GM19023 (cell line): ENCODE measurements at regions not wholly inside any gene's neighbourhood (a gene's known extent, or its start where the extent isn't known, plus 50 kb on each side); places are given as distances from the start of the nearest gene placed in this dataset.

ENCODE experiments used
- ATAC-seq: cut with Tn5 transposase; IDR thresholded peaks from one replicate; pipeline ENCODE4 v1.9.1; 2021; ENCODE audit warnings: mild to moderate bottlenecking, moderate library complexity; ENCODE audit not compliant: unreplicated experiment

DNA sequence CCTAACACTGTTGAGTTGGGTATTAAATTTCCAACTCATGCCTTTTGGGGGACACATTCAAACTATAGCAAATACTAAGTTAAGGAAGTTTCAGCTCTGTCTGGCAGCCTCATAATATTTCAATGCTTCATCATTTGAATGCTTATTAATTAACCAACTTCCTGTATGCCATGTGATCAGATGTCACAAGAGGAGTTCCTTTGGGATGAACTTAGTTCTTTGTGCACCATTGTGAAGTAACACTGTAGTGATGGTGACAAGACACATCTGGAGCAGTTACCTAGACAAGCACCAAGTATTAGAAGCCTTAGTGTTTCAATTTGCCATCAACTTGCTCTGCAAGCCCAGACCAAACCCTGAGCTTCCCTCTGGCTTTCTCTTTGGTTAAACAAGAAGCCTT is 90.7 kb upstream of the IL12B start:
- no peak for ATAC-seq

DNA sequence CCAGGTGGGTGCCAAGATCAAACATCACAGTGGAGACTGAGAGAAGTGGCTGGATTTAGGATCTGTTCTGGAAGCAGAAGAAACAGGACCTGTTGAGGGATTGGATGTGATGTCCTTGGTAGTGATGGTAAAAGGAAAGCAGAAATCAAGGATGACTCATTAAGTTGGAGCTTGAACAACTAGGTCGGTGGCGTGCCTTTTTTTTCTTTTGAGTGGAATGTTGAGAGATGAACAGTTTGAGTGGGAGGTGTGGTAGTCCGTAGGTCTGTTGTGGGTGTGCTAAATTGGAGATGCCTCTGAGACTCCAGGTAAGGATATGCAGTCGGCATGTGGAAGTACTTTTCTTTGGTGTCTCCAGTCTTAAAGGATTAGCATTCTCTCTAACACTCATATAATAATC is 92.1 kb upstream of the IL12B start:
- ATAC-seq, result no peak

DNA sequence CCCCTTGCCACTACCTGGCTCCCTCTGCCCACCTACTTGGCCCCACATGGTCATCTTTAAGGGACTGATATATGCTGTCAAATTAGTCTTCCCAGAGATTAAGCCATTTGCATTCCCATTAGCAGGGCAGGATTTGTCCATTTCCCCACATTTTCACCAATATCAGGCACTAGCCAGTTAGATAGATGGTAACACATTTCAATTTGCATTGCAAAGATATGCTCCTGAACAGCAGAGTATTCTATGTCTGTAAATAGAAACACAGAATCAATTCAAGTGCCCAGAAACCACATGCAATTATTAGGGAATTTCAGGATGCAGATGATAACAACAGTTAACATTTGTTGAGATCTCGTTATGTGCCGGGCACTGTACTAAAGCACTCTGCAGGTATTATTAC is 92.6 kb upstream of the IL12B start:
- no peak for ATAC-seq

DNA sequence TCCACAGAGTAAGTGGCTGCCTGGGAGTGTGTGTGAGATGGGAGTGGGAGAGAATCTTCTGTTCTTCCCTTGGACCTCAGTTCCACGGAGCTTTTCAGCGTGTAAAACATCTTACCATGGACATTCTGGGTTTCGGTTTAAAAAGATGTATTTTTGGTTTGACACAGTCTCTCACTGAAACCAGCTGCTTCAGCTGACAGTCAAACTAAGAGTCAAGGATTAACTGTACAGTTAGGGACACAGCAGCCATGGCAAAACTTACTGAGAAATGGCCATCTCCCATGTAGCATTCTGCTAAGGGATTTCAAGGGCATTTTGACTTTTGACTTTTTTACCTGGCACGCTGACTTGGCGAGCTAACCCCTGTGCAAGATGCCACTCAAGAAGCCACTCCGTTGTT is 93.8 kb upstream of the IL12B start:
- ATAC-seq, result no peak

DNA sequence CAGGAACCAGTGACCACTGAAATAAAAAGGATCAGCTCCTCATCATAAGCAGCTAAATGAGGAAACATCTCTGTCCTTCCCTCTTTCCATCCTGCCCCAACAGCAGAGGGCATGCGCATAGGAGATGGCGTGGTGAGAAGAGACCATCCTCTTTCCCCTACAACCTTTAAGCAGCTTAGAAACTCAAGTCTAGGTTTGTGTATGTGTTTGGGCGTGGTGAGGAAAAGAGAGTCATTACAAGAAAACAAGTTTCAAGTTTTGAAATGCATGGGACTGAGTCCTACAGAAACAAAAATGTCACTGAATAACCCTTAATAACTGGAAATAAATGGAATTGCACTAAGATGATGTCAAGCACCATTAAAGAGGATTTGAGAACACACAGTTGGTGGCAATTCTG is 96.4 kb upstream of the IL12B start:
- ATAC-seq, result no peak

DNA sequence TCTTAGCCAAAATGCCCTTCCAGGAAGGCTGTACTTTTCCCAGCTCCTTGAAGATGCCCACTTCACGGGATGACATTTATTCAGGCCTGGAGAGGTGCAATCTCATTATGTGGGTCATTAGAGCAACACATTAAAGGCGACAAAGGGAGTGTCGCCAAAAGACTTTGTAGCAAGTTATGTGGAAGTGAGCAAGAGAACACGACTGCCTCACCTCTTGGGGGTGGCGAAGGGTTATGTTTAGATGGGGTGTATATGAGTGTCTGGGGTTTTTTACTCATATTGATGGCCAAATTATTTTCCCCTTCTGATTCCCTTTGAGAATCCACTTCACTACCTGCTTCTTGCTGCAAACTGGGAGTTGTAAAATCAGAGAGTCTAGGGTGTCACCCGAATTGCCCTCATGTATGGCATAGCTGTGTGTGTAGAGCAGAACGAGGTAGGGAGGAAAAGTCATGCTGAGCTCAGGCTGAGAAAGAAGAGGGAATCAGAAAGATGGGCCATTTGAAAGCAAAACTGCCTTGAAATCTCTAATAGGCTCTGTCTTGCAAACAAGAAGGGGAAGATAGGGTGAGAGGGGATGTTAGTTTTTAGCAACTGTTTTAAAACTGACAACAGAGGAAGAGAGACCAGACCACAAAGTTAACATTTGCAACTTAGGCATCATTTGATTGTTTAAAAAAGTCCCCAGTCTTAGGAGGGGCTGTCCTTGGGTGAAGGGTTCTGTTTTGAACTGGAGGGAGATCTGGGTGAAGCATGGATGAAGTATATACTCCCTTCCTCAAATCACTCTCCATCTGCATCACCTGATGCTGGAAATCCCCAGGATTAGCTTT is 97.1 kb upstream of the IL12B start:
- ATAC-seq, result peak; percentile 74

DNA sequence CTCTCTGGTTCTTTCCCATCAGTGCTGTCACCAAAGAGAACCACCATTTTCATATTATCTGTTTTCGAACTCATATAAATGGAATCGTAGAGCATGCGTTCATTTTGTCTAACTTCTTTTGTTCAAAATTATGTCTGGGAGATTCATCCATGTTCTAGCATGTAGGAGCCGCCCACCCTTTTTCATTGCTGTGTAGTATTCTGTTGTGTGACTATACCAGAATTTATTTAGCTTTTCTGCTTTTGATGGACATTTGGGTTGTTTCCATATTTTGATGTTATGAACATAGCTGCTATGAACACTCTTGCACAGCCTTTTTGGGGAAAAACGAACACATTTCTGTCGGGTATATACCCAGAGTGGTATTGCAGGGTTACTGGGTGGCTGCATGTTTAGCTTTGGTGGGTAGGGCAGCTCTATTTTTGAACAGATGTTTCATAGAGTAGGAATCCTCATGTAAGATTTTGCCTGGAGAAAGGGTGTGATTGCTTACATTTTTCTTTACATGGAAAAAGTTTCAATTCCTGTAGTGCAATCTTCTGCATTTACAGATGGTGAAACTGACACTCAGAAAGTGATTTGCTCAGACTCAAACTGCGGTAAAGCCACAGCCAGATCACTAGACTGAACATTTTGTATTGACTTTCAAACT is 100.2 kb upstream of the IL12B start:
- no peak for ATAC-seq

DNA sequence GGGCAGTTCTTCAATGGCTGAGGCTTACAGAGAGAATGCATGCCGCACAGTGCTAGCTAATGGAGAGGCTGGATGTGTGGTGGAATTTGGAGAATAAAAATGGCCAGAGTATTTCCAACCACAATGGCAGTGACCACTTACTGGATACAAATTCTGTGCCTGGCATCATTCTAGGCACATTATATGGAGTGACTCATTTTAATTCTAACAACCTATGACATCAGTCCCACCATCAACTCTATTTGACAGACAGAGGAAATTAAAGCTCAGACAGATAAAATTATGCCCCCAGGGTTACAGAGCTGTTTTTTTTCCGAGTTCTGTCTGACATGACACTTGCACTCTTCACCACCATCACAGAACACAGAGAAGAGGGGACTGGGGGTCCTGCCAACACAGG is 105.6 kb upstream of the IL12B start:
- no peak for ATAC-seq

DNA sequence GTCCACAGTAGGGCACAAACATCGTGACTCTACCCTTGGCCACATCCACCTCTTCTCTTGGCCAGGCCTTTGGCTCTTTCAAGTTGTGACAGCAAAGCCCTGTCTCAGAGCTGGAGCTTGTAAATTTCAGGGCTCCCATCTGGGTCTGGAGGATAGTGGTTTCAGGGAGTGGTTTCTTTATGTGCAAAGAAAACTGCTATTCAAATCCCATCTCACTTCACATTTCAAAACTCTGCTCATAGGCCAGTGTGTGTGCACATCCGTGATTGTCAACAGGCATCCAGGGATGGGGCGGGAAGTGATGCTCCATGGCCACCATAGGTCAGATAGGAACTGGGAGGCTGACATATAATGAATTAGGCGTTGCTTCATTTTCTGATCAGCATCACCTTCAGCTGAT is 107.8 kb upstream of the IL12B start:
- ATAC-seq, result no peak

DNA sequence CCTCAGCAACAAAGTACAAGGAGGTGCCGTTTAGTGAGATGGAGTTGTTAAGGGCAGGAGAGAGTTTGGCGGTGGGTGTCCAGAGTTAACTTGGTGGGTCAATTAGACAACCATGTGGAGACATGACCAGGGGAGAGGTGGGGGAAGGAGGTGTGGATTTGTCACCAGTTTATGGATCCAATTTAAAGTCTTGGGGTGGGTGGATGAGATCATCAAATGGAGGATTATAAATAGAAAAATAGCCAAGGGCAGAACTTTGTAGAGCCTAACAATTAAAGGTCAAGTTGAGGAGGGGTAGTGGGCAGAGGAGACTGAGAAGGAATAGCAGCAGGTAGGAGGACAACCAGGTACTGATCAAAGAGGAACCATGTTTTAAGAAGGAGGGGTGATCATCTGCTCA is 108.7 kb upstream of the IL12B start:
- ATAC-seq, result no peak

DNA sequence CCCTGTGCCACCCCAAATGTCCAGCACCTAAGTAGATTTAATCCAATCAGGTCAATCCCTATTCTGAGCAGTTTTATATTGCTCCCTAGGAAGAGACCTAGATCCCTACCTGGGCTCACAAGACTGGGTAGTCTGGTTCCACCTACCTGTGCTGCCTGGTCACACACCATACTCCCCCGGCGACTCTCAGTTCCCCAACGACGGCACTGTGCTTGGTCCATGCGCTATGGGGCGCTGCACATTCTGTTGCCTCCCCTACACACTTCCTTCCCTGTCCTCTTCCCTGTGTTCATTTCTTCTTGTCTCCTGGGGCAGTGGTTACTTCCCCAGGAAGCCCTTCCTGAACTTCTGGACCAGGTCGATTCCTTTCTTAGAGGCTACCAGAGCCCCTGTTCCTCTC is 109.9 kb upstream of the IL12B start:
- ATAC-seq, result peak; percentile 57

DNA sequence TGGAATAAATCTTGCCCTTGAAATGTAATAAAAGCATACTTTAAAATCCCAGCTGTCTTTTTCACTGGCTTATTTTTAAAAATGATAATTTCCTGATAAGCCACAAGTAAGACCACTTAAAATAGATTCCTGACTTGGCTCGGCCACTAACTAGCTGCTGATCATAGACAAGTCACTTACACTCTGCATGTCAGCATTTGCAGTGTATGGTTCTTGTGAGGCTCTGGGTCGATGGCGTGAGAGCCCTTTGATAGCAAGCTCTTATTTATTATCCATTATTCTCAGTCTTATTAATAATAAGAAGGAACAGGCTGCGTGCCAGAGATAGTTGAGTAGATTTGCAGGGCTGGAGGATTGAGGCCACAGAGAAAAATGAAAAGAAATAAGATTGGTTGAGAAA is 110.7 kb upstream of the IL12B start:
- no peak for ATAC-seq

DNA sequence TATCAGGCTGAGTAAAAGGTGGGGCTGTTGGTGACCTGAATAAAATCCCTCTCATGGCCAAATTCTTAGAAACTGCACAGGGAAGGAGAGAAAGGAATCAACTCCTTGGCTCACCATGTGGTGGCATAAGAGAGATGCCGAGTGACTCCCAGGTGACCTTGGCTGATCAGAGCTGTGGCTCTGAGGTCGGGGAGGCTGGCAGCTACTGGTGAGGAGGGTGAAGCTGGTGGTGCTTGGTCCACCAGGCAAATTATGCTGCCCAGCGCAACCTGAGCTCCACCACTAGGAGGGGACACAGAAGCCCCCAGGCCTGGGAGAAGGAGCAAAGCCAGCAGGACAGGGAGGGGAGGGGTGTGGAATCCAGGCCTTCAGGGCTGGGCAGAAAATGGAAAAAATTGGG is 111.2 kb upstream of the IL12B start:
- no peak for ATAC-seq

DNA sequence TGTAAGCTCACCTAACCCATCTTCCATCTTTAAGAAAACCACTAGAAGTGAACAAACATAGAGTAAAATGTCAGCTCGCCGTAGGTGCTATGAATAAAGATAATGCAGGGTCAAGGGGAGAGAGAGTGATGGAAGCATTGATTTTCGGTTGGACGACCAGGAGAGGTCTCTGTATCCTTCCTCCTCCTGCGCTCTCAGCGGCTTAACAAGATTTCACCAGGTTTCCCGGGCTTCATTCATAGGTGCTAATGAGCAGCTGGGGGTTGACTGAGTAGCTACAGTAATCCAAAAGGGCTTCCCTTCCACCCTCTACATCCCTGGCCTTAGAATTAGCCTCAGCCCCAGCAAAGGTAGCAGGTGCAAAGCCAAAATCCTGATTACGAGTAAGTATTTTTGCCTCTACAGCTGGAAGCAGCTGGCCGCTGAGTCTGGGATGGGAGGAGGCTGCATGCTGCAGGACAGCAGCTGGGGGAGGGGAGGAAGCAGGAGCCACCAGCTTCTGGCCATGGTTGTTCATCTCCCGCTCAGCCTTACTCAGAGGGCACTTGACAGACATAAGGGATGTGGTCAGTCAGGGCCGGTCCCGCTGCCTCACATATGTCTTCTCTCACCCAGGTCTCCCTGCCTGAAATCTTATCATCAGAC is 112.0 kb upstream of the IL12B start:
- no peak for ATAC-seq

DNA sequence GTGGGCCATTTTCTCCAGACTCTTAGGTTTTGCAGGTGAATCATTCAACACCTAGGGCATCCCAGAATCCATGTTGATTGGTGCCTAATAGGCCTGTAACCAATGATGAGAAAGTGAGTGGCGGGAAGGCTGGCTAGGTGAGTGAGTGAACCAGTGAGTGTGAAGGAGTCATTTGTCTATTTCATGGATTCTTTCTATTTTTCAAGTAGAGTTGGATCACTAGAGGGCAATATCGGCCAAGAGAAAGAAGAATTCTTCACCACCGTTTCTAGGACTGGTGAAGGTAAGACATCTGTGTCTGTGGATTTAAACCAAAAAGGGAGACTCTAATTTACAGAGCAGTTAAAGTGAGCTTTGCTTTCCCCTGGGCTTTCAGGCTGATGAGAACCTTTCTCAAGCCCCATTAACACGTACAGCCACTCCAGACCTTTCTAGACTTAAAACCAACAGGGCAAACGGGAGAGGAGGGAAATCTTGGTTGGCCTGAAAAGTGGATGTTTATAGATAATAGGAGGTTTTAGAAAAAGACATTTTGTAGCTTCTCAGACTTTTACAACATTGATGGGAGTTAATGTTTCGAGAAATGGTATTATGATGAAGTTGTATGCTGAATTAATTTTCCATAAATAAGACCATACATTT is 114.3 kb upstream of the IL12B start:
- ATAC-seq, result no peak

DNA sequence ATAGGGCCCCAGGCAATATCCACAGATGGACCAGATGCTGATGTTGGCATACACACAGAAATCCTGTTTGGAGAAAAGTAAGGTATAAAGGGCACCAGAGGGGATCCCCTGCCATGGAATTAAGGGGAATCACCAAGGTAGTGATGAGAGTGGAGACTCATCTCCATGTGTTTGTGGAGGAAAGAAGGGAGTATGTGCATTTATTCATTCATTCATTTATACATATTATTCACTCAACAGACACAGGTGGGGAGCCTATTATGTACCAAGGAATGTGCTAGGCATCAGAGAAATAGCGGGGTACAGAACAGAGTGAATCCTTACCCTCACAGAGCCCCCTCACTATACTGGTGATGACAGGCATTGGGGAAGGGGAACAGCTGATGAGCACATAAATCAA is 116.8 kb upstream of the IL12B start:
- no peak for ATAC-seq

DNA sequence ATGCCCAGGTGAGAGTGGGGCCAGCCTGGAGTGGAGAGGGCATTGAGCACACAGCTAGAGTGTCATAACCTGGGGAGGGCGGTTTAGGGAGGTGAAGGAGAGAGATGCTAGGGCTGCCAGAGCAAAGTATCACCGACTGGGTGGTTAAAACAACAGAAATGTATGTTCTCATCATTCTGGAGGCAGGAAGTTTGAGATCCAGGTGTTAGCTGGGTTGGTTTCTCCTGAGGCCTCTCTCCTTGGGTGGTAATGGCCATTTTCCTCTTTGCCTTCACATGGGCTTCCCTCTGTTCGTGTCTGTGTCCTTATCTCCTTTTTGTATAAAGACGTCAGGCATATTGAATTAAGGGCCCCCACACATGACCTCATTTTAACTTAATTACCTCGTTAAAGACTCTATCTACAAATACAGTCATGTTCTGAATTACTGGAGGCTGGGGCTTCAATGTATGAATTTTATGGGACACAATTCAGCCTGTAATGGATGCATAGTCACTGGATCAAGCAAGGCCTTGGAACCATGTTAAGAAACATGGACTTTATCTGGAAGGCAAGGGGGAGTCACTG is 118.6 kb upstream of the IL12B start:
- ATAC-seq, result no peak

DNA sequence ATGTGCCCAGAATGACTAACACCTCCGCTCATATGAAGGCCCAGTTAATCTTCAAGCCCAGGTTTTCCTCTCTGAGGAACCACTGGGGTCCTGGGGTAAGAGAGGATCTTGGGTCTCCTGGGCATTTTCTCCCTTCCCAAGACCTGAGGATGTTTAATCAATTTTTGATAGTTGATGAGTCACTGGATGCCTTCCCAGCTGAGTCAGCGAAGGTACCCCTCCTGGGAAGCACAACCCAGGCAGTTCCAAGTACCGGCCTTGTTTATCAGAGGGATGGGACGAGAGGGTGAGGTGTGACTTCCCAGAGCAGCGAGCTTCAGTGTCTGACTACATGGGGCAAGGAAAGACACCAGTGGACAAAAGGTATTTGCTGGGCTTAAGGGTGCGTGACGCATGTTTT is 119.6 kb upstream of the IL12B start:
- no peak for ATAC-seq

DNA sequence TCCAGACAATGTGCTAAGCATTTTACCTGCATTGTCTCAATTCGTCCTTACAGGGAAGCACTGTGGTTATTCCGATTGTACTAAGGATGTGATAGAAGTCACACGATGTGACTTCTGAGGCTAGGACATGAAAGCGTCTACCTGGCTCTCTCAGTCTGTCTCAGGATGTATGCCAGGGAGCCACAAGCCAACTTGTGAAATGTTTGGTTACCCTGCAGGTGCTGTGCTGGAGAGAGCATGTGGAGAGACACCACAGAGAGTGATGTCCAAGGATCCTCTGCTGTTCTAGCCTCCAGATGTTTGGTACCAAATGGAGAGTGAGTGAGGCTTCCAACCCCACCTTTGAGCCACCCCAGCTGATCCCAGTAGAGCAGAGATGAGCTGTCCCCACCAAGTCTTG is 120.1 kb upstream of the IL12B start:
- ATAC-seq, result no peak

DNA sequence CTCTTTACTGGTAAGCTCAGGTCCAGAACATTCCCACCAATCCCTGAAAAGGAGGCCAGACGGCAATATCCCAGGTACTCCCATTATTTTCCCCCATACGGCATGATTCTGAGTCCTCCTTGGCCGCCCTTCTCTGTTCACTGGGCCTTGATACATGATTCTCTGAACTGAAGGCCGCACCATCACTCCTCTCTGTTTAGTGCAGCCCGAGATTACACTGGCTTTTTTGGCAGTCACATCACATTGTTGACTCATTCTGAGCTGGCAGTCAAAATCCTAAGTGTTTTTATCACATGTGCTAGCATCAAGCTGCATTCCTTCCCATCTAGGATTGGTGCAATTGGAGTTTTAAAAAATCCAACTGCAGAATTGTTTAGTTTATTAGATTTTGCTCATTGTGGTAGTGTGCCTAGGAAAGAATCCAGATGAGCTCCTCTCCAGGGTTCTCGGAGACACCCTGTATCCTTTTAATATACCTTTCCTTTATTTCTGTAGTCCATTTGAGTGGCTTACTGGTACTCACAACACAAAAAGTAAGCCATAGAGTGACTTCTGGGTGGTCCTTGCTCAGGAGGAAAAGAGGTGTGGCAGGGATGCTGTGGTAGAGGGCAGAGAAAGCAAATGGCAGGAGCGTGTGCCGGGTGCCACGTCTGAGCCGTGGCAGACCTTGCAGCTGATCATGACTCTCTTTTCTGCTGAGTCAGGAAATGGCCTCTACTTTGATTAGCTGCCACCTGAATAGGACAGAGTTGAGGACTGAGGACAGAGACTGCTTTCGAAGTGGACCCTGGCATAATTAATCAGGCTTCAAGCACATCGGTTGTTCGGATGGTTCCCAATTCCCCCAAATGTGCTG is 121.1 kb upstream of the IL12B start:
- ATAC-seq, result no peak
